HFFc6 (cell line): ENCODE measurements at regions not wholly inside any gene's neighbourhood (a gene's known extent, or its start where the extent isn't known, plus 50 kb on each side); places are given as distances from the start of the nearest gene placed in this dataset.

Experiments
- DNase-seq: peaks from one replicate; pipeline ENCODE4 v3.0.0-alpha.2; 2018
- H3K27ac Mint-ChIP-seq: 2 replicates; pipeline ENCODE4 v1.8.0; 2020; ENCODE audit warnings: mild to moderate bottlenecking, mixed read lengths
- H3K27me3 Mint-ChIP-seq: 2 replicates; pipeline ENCODE4 v1.8.0; 2021; ENCODE audit warnings: mild to moderate bottlenecking, moderate library complexity, mixed read lengths; ENCODE audit not compliant: insufficient read depth
- H3K36me3 Mint-ChIP-seq: 2 replicates; pipeline ENCODE4 v1.8.0; 2021; ENCODE audit warnings: low read depth, mixed read lengths
- H3K4me1 Mint-ChIP-seq: 2 replicates; pipeline ENCODE4 v1.8.0; 2020; ENCODE audit warnings: low read depth, mixed read lengths
- H3K4me3 Mint-ChIP-seq: 2 replicates; pipeline ENCODE4 v1.8.0; 2020; ENCODE audit warnings: mild to moderate bottlenecking, moderate library complexity, mixed read lengths
- H3K9me3 Mint-ChIP-seq: 2 replicates; pipeline ENCODE4 v1.8.0; 2020; ENCODE audit warnings: mild to moderate bottlenecking, mixed read lengths
- CTCF ChIP-seq: fragments of 200-600 bp; sonication (generic); IDR thresholded peaks from 2 replicates; pipeline ENCODE4 v1.5.0; 2021; ENCODE audit warnings: antibody characterized with exemption, mild to moderate bottlenecking

- no peaks in the 10 kb centered on the region for H3K36me3 Mint-ChIP-seq
- peaks cover 55% of the 10 kb centered on the region for H3K9me3 Mint-ChIP-seq
- no peaks in the 10 kb centered on the region for H3K4me1 Mint-ChIP-seq
- DNase-seq = no peak
- H3K27me3 Mint-ChIP-seq = no peaks in the 10 kb centered on the region; the same call in 1 of the 2 replicates
- no peak for TF ChIP-seq CTCF
- no peak overlapping the region for H3K27ac Mint-ChIP-seq
- H3K4me3 Mint-ChIP-seq = no peak overlapping the region
These were observed 775.3 kb upstream of the POM121L12 start for GRCh38 chr7:52260046-52260665.

GRCh38 chr7:52257890-52258289, 777.5 kb upstream of the POM121L12 start:
- DNase-seq = no peak
- H3K36me3 Mint-ChIP-seq = no peaks in the 10 kb centered on the region

DNA sequence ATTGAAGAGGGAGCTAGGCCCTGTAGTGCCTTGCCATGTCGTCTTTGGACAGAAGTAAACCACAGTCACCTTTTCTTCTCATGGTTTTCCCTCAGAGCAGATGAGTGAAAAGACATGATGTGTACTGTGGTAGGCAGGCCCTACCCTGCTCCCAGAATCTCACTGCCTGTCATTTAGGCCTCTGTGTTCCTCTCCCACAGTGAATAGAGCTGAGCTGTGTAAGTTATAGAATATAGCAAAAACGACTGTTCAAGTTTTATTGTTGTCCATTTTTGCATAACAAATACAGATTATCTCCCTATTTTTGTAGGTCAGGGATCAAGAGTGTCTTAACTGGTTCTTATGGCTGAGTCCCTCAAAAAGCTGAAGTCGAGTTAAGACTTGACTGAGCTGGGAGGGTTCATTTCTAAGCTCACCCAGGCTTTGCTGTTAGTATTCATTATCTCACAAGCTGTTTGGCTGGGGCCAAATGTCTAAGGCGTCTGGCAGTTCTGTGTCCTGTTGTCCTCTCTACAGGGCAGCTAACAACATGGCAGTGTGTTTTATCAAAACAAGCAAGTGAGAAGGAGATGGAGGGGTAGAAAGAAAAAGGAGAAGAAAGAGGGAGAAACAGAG, 780.9 kb upstream of the POM121L12 start:
- Mint-ChIP-seq H3K27me3 (no peaks in the 10 kb centered on the region), H3K4me1 (no peaks in the 10 kb centered on the region), H3K36me3 (no peaks in the 10 kb centered on the region), H3K9me3 (peaks cover 53% of the 10 kb centered on the region), H3K27ac (no peak overlapping the region), H3K4me3 (no peak overlapping the region)
- no peak for TF ChIP-seq CTCF
- no peak for DNase-seq

More at GRCh38 chr7:52257890-52258289, 777.5 kb upstream of the POM121L12 start:
- no peak for TF ChIP-seq CTCF
- Mint-ChIP-seq H3K9me3 (peaks cover 54% of the 10 kb centered on the region), H3K4me1 (no peaks in the 10 kb centered on the region), H3K27me3 (no peaks in the 10 kb centered on the region), H3K4me3 (no peak overlapping the region), H3K27ac (no peak overlapping the region)

GRCh38 chr7:52253953-52254352, 781.5 kb upstream of the POM121L12 start:
- Mint-ChIP-seq H3K27me3 (no peaks in the 10 kb centered on the region), H3K4me3 (no peak overlapping the region), H3K9me3 (peaks cover 54% of the 10 kb centered on the region), H3K36me3 (no peaks in the 10 kb centered on the region), H3K27ac (no peak overlapping the region), H3K4me1 (no peaks in the 10 kb centered on the region)
- no peak for DNase-seq
- TF ChIP-seq CTCF = no peak

DNA sequence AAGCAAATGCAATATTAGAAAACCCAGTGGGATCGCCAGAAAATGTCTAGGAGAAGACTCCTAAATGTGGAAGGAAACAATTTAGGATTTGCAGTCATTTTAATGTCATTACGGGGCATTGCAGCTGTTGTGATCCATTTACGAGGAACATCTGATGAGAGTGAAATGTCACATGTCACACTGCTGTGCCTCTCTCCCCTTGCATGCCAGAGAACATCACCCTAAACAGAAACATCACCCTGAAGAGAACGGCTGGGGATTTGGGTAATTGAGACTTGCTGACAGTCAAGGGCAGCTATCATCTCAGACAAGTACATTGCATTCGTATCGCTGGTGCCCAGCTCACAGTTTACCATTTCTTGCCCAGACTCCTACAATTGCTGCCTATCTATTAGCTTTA, 785.7 kb upstream of the POM121L12 start:
- no peak for DNase-seq
- no peaks in the 10 kb centered on the region for H3K36me3 Mint-ChIP-seq
- no peaks in the 10 kb centered on the region for H3K27me3 Mint-ChIP-seq
- TF ChIP-seq CTCF = no peak
- H3K27ac Mint-ChIP-seq = no peak overlapping the region
- no peak overlapping the region for H3K4me3 Mint-ChIP-seq
- no peaks in the 10 kb centered on the region for H3K4me1 Mint-ChIP-seq
- peaks cover 38% of the 10 kb centered on the region for H3K9me3 Mint-ChIP-seq
